Fibroblast of gingiva (primary cell): ENCODE measurements at regions not wholly inside any gene's neighbourhood (a gene's known extent, or its start where the extent isn't known, plus 50 kb on each side); places are given as distances from the start of the nearest gene placed in this dataset.
"Not testable (repeated sequence)": the region's sequence is repeated elsewhere in the genome, so short reads cannot be mapped to it uniquely, and the experiment has no call there.

ENCODE experiments used
- DNase-seq: peaks from one replicate; pipeline ENCODE4 v3.0.0-alpha.2; 2011; ENCODE audit warnings: low read depth

- DNase-seq = peak; percentile 21
These were observed 177.3 kb upstream of the ADAMTSL1 start for GRCh38 chr9:18296702-18297055.

- DNase-seq = peak; percentile 56
These were observed 176.7 kb upstream of the ADAMTSL1 start for GRCh38 chr9:18297056-18297841.

GRCh38 chr9:18299449-18299848, 174.5 kb upstream of the ADAMTSL1 start:
- no peak for DNase-seq

GRCh38 chr9:18305167-18305806, 168.7 kb upstream of the ADAMTSL1 start:
- not testable (repeated sequence) for DNase-seq

DNA sequence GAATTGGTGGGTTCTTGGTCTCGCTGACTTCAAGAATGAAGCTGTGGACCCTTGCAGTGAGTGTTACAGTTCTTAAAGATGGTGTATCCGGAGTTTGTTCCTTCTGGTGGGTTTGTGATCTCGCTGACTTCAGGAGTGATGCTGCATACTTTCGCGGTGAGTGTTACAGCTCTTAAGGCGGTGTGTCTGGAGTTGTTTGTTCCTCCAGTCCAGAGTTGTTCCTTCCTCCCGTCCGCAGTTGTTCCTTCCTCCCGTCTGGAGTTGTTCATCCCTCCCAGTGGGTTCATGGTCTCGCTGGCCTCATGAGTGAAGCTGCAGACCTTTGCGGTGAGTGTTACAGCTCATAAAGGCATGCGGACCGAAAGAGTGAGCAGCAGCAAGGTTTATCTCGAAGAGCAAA, 159.6 kb upstream of the ADAMTSL1 start:
- no peak for DNase-seq

DNA sequence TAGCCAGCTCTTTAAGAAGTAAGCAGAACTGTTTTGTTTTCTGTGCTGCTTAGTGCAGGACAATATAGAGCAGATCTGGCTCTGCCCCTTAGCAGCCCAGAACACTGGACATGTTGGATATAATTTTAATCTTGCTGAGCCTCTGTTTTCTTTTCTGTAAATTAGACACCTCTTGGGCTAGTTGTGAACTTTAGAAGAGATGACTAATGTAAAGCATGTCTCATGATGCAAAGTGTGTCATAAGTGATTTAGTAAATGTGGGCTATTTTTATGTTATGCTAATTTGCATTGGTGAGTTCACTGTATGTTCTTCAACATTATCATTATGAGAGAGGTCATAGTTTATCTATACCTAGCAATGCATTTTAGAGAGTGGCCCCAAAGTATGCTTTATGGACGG, 156.1 kb upstream of the ADAMTSL1 start:
- DNase-seq = peak; percentile 4

DNA sequence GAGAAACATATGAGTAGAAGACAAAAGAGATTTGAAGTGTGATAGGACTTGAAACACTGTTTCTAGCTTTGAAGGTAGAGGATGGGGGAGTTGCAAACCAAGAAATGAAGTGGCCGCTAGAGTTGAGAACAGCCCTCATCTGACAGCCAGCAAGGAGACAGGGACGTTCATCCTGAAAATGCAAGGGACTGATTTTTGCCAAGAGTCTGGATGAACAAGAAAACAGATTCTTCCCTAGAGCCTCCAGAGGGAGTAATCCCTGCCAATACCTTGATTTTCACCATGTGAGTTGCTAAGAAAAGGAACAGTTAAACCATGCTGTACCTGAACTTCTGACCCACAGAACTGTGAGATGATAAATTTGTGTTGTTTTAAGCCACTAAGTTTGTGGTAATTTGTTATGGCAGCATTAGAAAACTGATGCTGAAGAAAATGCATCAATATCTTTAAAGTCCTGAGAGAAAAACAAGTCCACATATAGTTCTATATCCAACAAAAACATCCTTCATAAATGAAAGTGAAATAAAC, 154.0 kb upstream of the ADAMTSL1 start:
- DNase-seq = no peak

DNA sequence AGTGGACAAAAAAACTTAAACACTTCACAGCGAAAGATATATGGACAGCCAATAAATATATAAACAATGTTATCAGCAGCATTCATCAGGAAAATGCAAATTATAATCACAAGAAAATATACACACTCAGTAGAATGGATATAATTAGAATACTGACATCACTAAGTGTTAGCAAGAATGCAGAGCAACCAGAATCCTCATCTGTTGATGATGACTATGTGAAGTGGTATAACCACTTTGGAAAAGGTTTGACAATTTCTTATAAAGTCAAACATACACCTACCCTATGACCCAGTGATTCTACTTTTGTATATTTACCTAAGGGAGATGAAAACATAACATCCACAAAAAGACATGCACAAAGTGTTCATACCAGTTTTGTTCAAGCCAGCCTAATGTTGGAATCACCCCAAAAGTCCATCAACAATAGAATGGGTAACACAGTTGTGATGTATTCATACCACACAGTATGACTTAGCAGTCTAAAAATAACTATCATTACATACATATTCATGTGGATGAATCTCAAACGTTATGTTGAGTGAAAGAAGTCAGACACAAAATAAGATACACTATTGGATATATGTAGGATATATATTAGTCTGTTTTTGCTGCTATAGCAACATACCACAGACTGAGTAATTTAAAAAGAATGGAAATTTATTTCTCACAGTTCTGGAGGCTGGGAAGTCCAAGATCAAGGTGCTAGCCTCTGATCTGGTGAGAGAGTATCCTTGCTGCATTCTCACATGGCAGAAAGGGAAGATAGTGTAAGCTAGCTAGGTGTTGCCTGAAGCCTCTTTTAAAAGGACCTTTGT, 148.8 kb upstream of the ADAMTSL1 start:
- DNase-seq = no peak

GRCh38 chr9:18325746-18326011, 148.3 kb upstream of the ADAMTSL1 start:
- not testable (repeated sequence) for DNase-seq

GRCh38 chr9:18327121-18327520, 146.8 kb upstream of the ADAMTSL1 start:
- DNase-seq = no peak

DNA sequence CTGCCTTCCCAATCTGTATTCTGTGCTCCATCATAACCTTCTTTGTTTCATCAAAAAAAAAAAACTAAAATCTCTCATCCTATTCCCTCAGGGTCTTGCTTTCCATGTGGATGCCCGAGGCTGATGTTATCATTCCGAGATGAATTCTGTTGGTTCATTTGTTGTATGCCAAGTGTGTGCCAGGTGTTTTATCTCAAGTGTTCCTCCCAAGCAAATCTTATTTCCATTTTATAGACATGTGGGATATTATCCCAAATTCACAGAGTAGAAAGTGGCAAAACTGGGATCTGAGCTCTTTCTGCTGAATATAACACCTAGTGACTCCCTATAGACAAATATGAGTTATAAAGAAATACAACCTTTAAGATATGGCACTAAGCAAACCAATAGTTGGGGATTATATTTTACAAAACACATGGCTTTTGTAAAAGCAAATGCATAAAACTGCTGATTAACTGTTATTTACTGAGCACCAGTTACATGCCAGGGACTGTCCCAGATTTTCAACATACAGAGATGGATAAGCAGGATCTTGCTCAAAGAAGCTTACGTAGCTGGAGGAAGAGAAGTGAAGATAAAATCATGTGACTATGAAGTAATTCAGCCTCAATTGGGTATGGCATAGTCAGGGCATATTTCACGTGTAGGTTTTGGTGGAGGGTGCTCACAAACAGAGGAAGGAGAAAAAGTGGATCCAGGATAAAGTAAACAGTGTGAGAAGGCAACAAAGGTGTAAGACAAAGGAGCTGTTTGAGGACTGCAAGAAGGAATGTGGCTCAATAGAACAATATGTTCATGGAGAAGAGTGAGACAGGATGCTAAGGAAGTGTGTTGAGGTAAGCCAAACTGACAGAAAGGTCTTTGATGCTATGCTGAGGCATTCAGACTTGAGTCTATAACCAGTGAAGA, 143.3 kb upstream of the ADAMTSL1 start:
- no peak for DNase-seq

DNA sequence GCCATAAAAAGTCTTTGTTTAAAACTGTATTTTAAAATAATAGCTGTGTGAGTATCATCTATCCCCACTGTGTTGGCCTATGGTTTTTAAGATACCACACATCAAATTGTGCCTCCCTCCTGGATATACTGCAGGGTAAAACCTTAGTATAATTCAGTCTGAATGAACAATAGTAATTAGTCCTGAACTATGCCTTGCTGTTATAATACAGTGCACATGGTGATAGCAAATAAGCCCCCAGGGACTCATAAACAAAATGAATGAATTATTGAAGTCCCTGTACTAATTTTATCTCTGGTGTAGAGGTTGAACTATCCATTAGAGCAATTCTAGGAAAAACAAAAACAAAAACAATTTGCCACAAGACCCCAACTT, 142.7 kb upstream of the ADAMTSL1 start:
- DNase-seq = no peak

- no peak for DNase-seq
These were observed 142.1 kb upstream of the ADAMTSL1 start for GRCh38 chr9:18331808-18332209.

GRCh38 chr9:18333157-18333556, 140.8 kb upstream of the ADAMTSL1 start:
- no peak for DNase-seq

DNA sequence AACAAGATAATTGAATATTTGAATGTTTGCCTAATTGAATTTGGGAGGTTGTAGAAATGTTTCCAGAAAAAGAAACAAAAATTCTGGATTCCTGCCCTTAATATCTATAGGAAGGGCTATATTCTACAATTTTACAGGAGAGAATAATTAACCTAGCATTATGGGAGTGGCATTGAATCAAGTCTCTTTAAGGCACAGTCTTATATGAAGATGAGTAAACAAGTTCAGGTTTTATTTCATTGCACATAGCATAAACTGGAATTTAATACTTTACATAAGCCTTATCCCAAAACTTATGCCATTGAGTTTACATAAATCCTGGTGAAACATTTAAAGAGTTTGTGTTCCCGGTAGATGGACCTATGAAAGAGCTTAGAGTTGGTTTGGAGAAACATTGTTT, 138.1 kb upstream of the ADAMTSL1 start:
- DNase-seq = no peak

DNA sequence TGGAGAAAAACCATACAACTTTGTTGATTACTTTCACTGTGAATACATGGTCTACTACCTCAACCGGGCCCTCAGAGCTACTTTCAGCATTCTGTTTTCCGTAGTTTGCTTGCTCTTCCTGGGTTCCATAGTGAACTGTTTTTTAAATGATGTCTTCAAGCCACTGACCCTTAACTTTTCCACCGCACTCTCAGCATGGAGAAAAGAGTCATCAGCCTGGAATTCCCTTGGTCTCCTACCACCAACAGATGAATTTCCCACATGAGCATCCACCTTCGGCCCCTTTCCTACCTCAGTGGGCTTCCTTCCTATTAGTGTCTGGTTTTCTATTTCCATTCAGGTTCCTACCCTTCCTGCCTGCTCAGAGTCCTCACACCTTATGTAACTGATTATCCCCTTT, 135.9 kb upstream of the ADAMTSL1 start:
- no peak for DNase-seq

DNA sequence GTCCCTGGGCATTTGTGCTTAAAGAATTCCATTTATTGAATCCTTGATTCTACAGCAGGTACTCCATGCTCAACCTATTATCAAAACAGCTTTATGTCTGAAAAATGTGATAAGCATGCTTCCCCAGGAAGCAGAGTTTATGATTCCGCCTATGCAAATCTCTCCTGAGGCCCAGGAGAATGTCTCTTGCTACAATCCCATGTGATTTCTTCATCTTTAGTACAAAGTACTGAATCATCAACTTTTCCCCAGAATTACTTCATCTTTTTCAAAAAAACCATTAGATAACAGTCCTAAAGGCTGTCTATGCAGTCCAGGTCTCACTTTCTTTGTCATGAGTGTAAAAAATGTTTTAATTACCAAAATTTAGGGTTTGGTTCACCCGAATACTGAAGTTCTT, 130.2 kb upstream of the ADAMTSL1 start:
- peak; percentile 59 for DNase-seq

GRCh38 chr9:18346745-18347144, 127.2 kb upstream of the ADAMTSL1 start:
- no peak for DNase-seq

- peak; percentile 32 for DNase-seq
These were observed 126.4 kb upstream of the ADAMTSL1 start for GRCh38 chr9:18347386-18348082.

- DNase-seq = no peak
These were observed 125.9 kb upstream of the ADAMTSL1 start for GRCh38 chr9:18348083-18348475.

GRCh38 chr9:18349530-18349929, 124.4 kb upstream of the ADAMTSL1 start:
- no peak for DNase-seq
